Loucy (cell line): ENCODE measurements at regions not wholly inside any gene's neighbourhood (a gene's known extent, or its start where the extent isn't known, plus 50 kb on each side); places are given as distances from the start of the nearest gene placed in this dataset.

Experiments used
- EZH2phosphoT487 ChIP-seq: fragments of 200-600 bp; IDR thresholded peaks from 2 replicates; pipeline ENCODE4 v1.6.1; 2018; ENCODE audit warnings: antibody characterized with exemption, mild to moderate bottlenecking, moderate library complexity, borderline replicate concordance
- TF ChIP-seq, protein P1 (sequence below): fragments of 200-600 bp; sonication (generic); conservative IDR thresholded peaks from 2 replicates; pipeline ENCODE4 v1.5.1; 2014; ENCODE audit warnings: mild to moderate bottlenecking, antibody characterized with exemption, low read length

DNA sequence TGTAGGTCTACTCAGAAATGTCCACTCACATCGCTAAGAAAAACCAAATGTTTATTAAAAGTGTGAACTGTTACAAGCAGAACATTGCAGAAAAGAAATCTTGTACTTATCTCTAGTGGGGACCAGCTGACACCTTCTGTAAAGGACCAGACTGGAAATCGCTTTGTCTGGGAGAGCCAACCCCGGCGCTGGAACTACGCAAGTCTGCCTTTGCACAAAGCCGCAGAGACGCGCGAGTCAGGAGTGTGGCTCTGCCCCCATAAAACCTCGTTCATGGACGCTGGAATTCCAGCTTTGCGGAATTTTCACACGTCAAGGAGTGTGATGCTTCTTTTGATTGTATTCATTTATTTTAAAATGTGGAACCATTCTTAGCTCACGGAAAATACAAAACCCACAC lies 141.9 kb upstream of the SALL3 start:
- TF ChIP-seq, protein P1, sequence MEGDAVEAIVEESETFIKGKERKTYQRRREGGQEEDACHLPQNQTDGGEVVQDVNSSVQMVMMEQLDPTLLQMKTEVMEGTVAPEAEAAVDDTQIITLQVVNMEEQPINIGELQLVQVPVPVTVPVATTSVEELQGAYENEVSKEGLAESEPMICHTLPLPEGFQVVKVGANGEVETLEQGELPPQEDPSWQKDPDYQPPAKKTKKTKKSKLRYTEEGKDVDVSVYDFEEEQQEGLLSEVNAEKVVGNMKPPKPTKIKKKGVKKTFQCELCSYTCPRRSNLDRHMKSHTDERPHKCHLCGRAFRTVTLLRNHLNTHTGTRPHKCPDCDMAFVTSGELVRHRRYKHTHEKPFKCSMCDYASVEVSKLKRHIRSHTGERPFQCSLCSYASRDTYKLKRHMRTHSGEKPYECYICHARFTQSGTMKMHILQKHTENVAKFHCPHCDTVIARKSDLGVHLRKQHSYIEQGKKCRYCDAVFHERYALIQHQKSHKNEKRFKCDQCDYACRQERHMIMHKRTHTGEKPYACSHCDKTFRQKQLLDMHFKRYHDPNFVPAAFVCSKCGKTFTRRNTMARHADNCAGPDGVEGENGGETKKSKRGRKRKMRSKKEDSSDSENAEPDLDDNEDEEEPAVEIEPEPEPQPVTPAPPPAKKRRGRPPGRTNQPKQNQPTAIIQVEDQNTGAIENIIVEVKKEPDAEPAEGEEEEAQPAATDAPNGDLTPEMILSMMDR = no peak
- TF ChIP-seq EZH2phosphoT487 = no peak
